Mesenchymal stem cell (in vitro differentiated cells and primary cell): ENCODE measurements at regions not wholly inside any gene's neighbourhood (a gene's known extent, or its start where the extent isn't known, plus 50 kb on each side); places are given as distances from the start of the nearest gene placed in this dataset.

Experiments used
- DNase-seq: peaks from one replicate; pipeline ENCODE4 v3.0.0-alpha.2; 2013
- H2AFZ ChIP-seq: one replicate; pipeline ENCODE4 v1.6.1; 2013; ENCODE audit warnings: low read depth, mild to moderate bottlenecking, control low read depth, inconsistent platforms, low read length, moderate library complexity
- H2AK5ac ChIP-seq: 2 replicates; pipeline ENCODE4 v1.6.1; 2013; ENCODE audit warnings: low read length, moderate library complexity, mild to moderate bottlenecking, inconsistent platforms; ENCODE audit not compliant: severe bottlenecking
- H2BK120ac ChIP-seq: one replicate; pipeline ENCODE4 v1.6.1; 2013; ENCODE audit warnings: low read depth, mild to moderate bottlenecking, inconsistent platforms, low read length, moderate library complexity
- H2BK12ac ChIP-seq, 2 experiments: one replicate each; pipeline ENCODE4 v1.6.1; 2013; ENCODE audit warnings: inconsistent platforms in 2 of 2, low read length in 2 of 2, mild to moderate bottlenecking in 2 of 2, moderate library complexity in 2 of 2, control low read depth in 1 of 2
- H2BK15ac ChIP-seq: one replicate; pipeline ENCODE4 v1.6.1; 2013; ENCODE audit warnings: mild to moderate bottlenecking, low read depth, inconsistent platforms; ENCODE audit not compliant: poor library complexity, severe bottlenecking
- H2BK5ac ChIP-seq: 2 replicates; pipeline ENCODE4 v1.6.1; 2013; ENCODE audit warnings: low read depth, mild to moderate bottlenecking, low read length, control low read depth, inconsistent platforms; ENCODE audit not compliant: poor library complexity, severe bottlenecking
- H3K14ac ChIP-seq, 2 experiments: one replicate each; pipeline ENCODE4 v1.6.1; 2013; ENCODE audit warnings: inconsistent platforms in 2 of 2, low read length in 2 of 2, control low read depth in 1 of 2, mild to moderate bottlenecking in 1 of 2, moderate library complexity in 1 of 2
- H3K18ac ChIP-seq, 2 experiments: one replicate each; pipeline ENCODE4 v1.6.1; 2013; ENCODE audit warnings: inconsistent platforms in 2 of 2, low read length in 2 of 2, control low read depth in 1 of 2, low read depth in 1 of 2, mild to moderate bottlenecking in 1 of 2
- H3K23ac ChIP-seq, 2 experiments: one replicate each; pipeline ENCODE4 v1.6.1; 2013; ENCODE audit warnings: inconsistent platforms in 2 of 2, low read length in 2 of 2, mild to moderate bottlenecking in 2 of 2, moderate library complexity in 2 of 2, control low read depth in 1 of 2
- H3K27ac ChIP-seq: 2 replicates; pipeline ENCODE4 v1.5.1; 2013; ENCODE audit warnings: mild to moderate bottlenecking, moderate library complexity, low read length, control low read depth, inconsistent platforms; ENCODE audit not compliant: poor library complexity, severe bottlenecking
- H3K27me3 ChIP-seq, 2 experiments: 2 replicates each; pipeline versions ENCODE4 v1.6.1 to v1.7.0; 2013; ENCODE audit warnings: low read length in 2 of 2, mild to moderate bottlenecking in 2 of 2, moderate library complexity in 2 of 2, control low read depth in 1 of 2, inconsistent platforms in 1 of 2; ENCODE audit not compliant: control insufficient read depth in 1 of 2, insufficient read depth in 1 of 2
- H3K36me3 ChIP-seq, 2 experiments: 2 replicates each; pipeline versions ENCODE4 v1.6.1 to v1.7.0; 2013; ENCODE audit warnings: low read length in 2 of 2, control low read depth in 1 of 2, inconsistent platforms in 1 of 2, low read depth in 1 of 2, mild to moderate bottlenecking in 1 of 2; ENCODE audit not compliant: insufficient read depth in 2 of 2, control insufficient read depth in 1 of 2
- H3K4ac ChIP-seq, 2 experiments: one replicate each; pipeline ENCODE4 v1.6.1; 2013; ENCODE audit warnings: inconsistent platforms in 2 of 2, low read length in 2 of 2, mild to moderate bottlenecking in 2 of 2, moderate library complexity in 2 of 2, control low read depth in 1 of 2, low read depth in 1 of 2
- H3K4me1 ChIP-seq: 2 replicates; pipeline ENCODE4 v1.6.1; 2013; ENCODE audit warnings: low read depth, low read length, control low read depth; ENCODE audit not compliant: control insufficient read depth, insufficient read depth
- H3K4me2 ChIP-seq: 2 replicates; pipeline ENCODE4 v1.6.1; 2013; ENCODE audit warnings: low read length, mild to moderate bottlenecking, inconsistent platforms; ENCODE audit not compliant: poor library complexity, severe bottlenecking
- H3K4me3 ChIP-seq, 2 experiments: 2 replicates each; pipeline versions ENCODE4 v1.5.1 to v1.7.0; 2013; ENCODE audit warnings: low read length in 2 of 2, mild to moderate bottlenecking in 2 of 2, control low read depth in 1 of 2, low read depth in 1 of 2; ENCODE audit not compliant: insufficient read depth in 1 of 2
- H3K79me1 ChIP-seq: replicated peaks from 2 replicates; pipeline ENCODE4 v1.6.1; 2013; ENCODE audit warnings: mild to moderate bottlenecking, control low read depth, low read length, inconsistent platforms; ENCODE audit not compliant: poor library complexity, severe bottlenecking
- H3K9ac ChIP-seq: 2 replicates; pipeline ENCODE4 v1.7.0; 2013; ENCODE audit warnings: mild to moderate bottlenecking, low read length, moderate library complexity
- H3K9me3 ChIP-seq: 2 replicates; pipeline ENCODE4 v1.7.0; 2013; ENCODE audit warnings: mild to moderate bottlenecking, low read length; ENCODE audit not compliant: control insufficient read depth
- H4K8ac ChIP-seq: one replicate; pipeline ENCODE4 v1.6.1; 2013; ENCODE audit warnings: inconsistent platforms, mild to moderate bottlenecking, low read length, moderate library complexity
- H4K91ac ChIP-seq: one replicate; pipeline ENCODE4 v1.6.1; 2013; ENCODE audit warnings: mild to moderate bottlenecking, low read length, inconsistent platforms
- WGBS: methylation state at CpG from one replicate; pipeline ENCODE4 v1.1.7; 2013; ENCODE audit warnings: mixed read lengths; 5-methylcytosine and 5-hydroxymethylcytosine counted together

DNA sequence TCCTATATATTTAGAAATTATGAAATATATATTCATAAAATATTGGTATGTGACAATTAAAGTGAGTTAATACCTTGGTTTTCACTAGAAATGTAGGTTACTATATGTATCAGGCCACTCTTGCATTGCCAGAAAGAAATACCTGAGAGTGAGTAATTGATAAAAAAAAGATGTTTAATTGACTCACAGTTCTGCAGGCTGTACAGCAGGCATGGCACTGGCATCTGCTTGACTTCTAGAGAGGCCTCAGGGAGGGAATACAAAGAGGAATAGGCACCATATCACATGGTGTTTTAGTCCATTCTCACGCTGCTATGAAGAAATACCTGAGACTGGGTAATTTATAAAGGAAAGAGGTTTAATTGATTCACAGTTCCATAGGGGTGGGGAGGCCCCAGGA, 1560.6 kb downstream of the STIM2 start:
- Histone ChIP-seq H3K9me3 (no peaks in the 10 kb centered on the region), H3K27ac (no peak overlapping the region), H4K91ac (no peak overlapping the region), H2BK15ac (no peak overlapping the region), H3K4ac (no peak overlapping the region), H3K18ac (no peak overlapping the region), H3K23ac (no peak overlapping the region), H2AK5ac (no peak overlapping the region), H3K9ac (no peak overlapping the region), H3K79me1 (no peaks in the 10 kb centered on the region), H2BK12ac (no peak overlapping the region), H2BK5ac (no peak overlapping the region), H3K36me3 (no peaks in the 10 kb centered on the region), H3K4me2 (no peak overlapping the region), H3K4me1 (no peaks in the 10 kb centered on the region), H3K4me3 (no peak overlapping the region), H4K8ac (no peak overlapping the region), H2BK120ac (no peak overlapping the region), H3K14ac (no peak overlapping the region), H2AFZ (no peak overlapping the region), H3K27me3 (no peaks in the 10 kb centered on the region)
- 97% methylated on average over 1 of the region's 1 CpG for whole genome bisulfite sequencing
- DNase-seq, result no peak

DNA sequence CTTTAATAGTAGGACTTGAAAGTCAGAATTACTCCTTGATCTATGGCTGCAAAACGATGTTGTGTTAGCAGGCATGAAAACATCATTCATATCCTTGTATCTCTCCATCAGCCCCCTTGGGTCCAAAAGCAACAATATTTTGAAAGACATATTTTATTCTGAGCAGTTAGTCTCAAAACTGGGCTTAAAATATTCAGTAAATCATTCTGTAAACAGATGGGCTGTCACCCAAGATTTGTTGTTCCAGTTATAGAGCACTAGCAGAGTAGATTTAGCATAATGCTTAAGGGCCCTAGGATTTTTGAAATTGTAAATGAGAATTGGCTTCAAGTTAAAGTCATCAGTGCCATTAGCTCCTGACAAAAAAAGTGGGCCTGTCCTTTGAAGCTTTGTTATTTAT, 1565.6 kb downstream of the STIM2 start:
- no peak overlapping the region for H2AK5ac ChIP-seq
- H2AFZ ChIP-seq, result no peak overlapping the region
- H3K18ac ChIP-seq, result no peak overlapping the region
- no peak overlapping the region for H2BK120ac ChIP-seq
- H3K4me3 ChIP-seq, result no peak overlapping the region
- no peak overlapping the region for H2BK15ac ChIP-seq
- WGBS, result no CpG with 5 or more reads among the region's 1 CpG
- no peak overlapping the region for H3K4me2 ChIP-seq
- no peak overlapping the region for H4K91ac ChIP-seq
- no peak overlapping the region for H3K14ac ChIP-seq
- no peak overlapping the region for H2BK5ac ChIP-seq
- no peak overlapping the region for H4K8ac ChIP-seq
- H3K9me3 ChIP-seq, result no peaks in the 10 kb centered on the region
- H3K9ac ChIP-seq, result no peak overlapping the region
- no peak for DNase-seq
- H2BK12ac ChIP-seq, result no peak overlapping the region
- H3K4ac ChIP-seq, result no peak overlapping the region
- no peaks in the 10 kb centered on the region for H3K27me3 ChIP-seq
- H3K4me1 ChIP-seq, result no peaks in the 10 kb centered on the region
- no peak overlapping the region for H3K27ac ChIP-seq
- H3K36me3 ChIP-seq, result no peaks in the 10 kb centered on the region
- H3K79me1 ChIP-seq, result no peaks in the 10 kb centered on the region
- no peak overlapping the region for H3K23ac ChIP-seq

DNA sequence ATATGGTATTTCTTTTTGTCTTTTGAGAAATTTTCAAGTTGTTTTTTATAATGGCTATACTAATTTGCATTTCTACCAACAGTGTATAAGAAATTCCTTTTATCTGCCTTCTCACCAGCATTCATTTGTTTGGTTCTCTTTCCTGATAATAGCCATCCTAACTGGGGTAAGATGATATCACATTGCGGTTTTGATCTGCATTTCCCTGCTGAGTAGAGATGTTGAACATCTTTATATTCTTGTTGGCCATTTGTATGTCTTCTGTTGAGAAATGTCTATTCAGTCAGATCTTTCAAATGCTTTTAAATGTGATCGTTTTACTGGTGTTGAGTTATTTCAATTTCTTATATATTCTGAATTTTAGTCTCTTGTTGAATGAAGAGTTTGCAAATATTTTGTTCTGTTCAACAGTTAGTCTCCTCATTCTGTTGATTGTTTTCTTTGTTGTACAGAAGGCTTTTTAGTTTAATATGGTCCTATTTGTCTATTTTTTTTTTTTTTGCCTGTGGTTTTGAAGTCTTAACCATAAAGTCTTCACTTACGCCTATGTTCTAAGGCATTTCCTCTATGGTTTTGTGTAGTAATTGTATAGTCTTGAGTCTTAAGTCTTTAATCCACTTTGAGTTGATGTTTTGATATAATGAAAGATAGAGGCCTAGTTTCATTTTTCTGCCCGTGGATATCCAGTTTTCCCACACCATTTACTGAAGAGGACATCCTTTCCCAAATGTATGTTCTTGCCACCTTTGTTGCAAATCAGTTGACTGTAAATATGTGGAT, 1566.9 kb downstream of the STIM2 start:
- Histone ChIP-seq H3K4me1 (no peaks in the 10 kb centered on the region), H2BK15ac (no peak overlapping the region), H3K27me3 (no peaks in the 10 kb centered on the region), H2AFZ (no peak overlapping the region), H3K79me1 (no peaks in the 10 kb centered on the region), H3K4me3 (no peak overlapping the region), H3K4me2 (no peak overlapping the region), H3K23ac (no peak overlapping the region), H2AK5ac (no peak overlapping the region), H3K18ac (no peak overlapping the region), H3K4ac (no peak overlapping the region), H4K8ac (no peak overlapping the region), H2BK5ac (no peak overlapping the region), H3K9ac (no peak overlapping the region), H3K27ac (no peak overlapping the region), H2BK120ac (no peak overlapping the region), H3K9me3 (no peaks in the 10 kb centered on the region), H3K36me3 (no peaks in the 10 kb centered on the region), H2BK12ac (no peak overlapping the region), H3K14ac (no peak overlapping the region), H4K91ac (no peak overlapping the region)
- DNase-seq, result no peak
- WGBS, result 94% methylated on average over 3 of the region's 4 CpGs

DNA sequence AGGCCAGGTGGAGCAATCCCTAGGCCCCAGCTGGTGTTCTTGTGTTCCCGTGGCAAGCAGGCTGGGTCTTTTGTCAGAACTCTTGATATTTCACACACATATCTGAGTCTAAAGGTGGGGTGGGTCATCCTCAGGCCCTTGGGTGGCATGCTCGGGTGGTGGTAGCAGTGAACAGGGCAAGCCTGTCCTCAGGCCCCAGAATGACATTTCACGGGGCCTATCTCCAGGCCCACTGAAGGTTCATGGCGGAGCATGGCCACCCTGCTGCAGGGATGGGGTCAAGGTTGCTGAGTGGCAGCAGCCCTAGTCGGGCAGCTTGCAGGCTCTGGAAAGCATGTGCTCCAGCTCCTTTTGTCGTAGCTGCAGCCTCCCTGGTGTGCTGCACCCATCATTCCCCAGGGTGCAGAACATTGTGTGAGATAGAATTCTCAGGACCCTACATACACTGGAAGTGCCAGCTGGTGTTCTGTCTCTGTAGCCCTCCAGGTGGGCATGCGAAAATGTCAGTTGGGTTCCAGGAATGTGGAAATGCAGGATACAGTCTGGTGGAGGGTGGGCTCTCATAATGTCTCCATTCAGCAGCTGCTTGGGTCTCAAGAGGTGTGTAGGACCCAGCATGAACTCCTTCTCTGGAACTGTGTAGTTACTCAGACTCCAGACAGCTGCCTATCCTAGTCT, 1571.8 kb downstream of the STIM2 start:
- H3K27me3 ChIP-seq, result no peaks in the 10 kb centered on the region
- H2BK120ac ChIP-seq, result no peak overlapping the region
- no peak overlapping the region for H3K18ac ChIP-seq
- no peak overlapping the region for H3K4me3 ChIP-seq
- no peak overlapping the region for H4K8ac ChIP-seq
- H2AFZ ChIP-seq, result no peak overlapping the region
- H3K4me1 ChIP-seq, result no peaks in the 10 kb centered on the region
- H3K9me3 ChIP-seq, result no peaks in the 10 kb centered on the region
- H3K23ac ChIP-seq, result no peak overlapping the region
- H3K14ac ChIP-seq, result no peak overlapping the region
- H3K36me3 ChIP-seq, result no peaks in the 10 kb centered on the region
- no peak for DNase-seq
- no peak overlapping the region for H3K27ac ChIP-seq
- no peak overlapping the region for H2BK15ac ChIP-seq
- 92% methylated on average over 6 of the region's 7 CpGs for WGBS
- H2BK5ac ChIP-seq, result no peak overlapping the region
- H3K4me2 ChIP-seq, result no peak overlapping the region
- H4K91ac ChIP-seq, result no peak overlapping the region
- no peaks in the 10 kb centered on the region for H3K79me1 ChIP-seq
- no peak overlapping the region for H2BK12ac ChIP-seq
- no peak overlapping the region for H3K4ac ChIP-seq
- H2AK5ac ChIP-seq, result no peak overlapping the region
- H3K9ac ChIP-seq, result no peak overlapping the region
